Parathyroid adenoma (tissue), 2 donors: ENCODE measurements at regions not wholly inside any gene's neighbourhood (a gene's known extent, or its start where the extent isn't known, plus 50 kb on each side); places are given as distances from the start of the nearest gene placed in this dataset.
"Not testable (repeated sequence)": the region's sequence is repeated elsewhere in the genome, so short reads cannot be mapped to it uniquely, and the experiment has no call there.

ENCODE experiments used
- H2AFZ ChIP-seq: fragments of 300-600 bp; sonication (generic); one replicate; pipeline ENCODE4 v1.7.0; 2017; ENCODE audit warnings: antibody characterized with exemption, mild to moderate bottlenecking
- H3K27ac ChIP-seq: fragments of 300-600 bp; sonication (generic); one replicate; pipeline ENCODE4 v1.7.0; 2017
- H3K27me3 ChIP-seq: fragments of 300-600 bp; sonication (generic); one replicate; pipeline ENCODE4 v1.7.0; 2017; ENCODE audit warnings: low read length; ENCODE audit not compliant: control insufficient read depth, insufficient read depth
- H3K36me3 ChIP-seq: fragments of 300-600 bp; sonication (generic); one replicate; pipeline ENCODE4 v1.7.0; 2017; ENCODE audit warnings: low read length; ENCODE audit not compliant: control insufficient read depth, insufficient read depth
- H3K4me1 ChIP-seq: fragments of 300-600 bp; sonication (generic); one replicate; pipeline ENCODE4 v1.7.0; 2017; ENCODE audit warnings: control low read depth
- H3K4me2 ChIP-seq: fragments of 300-600 bp; sonication (generic); one replicate; pipeline ENCODE4 v1.7.0; 2017; ENCODE audit warnings: low read length
- H3K4me3 ChIP-seq: fragments of 300-600 bp; sonication (generic); one replicate; pipeline ENCODE4 v1.7.0; 2017; ENCODE audit warnings: low read depth, low read length
- H3K79me2 ChIP-seq: fragments of 300-600 bp; sonication (generic); one replicate; pipeline ENCODE4 v1.7.0; 2017; ENCODE audit warnings: control low read depth
- H3K9ac ChIP-seq: fragments of 300-600 bp; sonication (generic); one replicate; pipeline ENCODE4 v1.7.0; 2017; ENCODE audit warnings: mild to moderate bottlenecking
- H3K9me3 ChIP-seq: fragments of 300-600 bp; sonication (generic); one replicate; pipeline ENCODE4 v1.7.0; 2017; ENCODE audit warnings: low read length; ENCODE audit not compliant: control insufficient read depth
- CTCF ChIP-seq: fragments of 300-600 bp; sonication (generic); IDR thresholded peaks from one replicate; pipeline ENCODE4 v1.7.0; 2017; ENCODE audit warnings: antibody characterized with exemption, mild to moderate bottlenecking
- donor health status: primary hyperparathyroidism.

GRCh38 chr2:160616149-160616548, 122.5 kb upstream of the RBMS1 start:
- Histone ChIP-seq H3K4me2 (no peak overlapping the region), H3K9ac (no peak overlapping the region), H3K4me1 (no peaks in the 10 kb centered on the region), H3K4me3 (no peak overlapping the region), H3K36me3 (no peaks in the 10 kb centered on the region), H3K27ac (no peak overlapping the region), H3K9me3 (no peaks in the 10 kb centered on the region), H3K27me3 (no peaks in the 10 kb centered on the region), H3K79me2 (no peaks in the 10 kb centered on the region), H2AFZ (no peak overlapping the region)
- no peak for TF ChIP-seq CTCF

- Histone ChIP-seq H3K27me3 (no peaks in the 10 kb centered on the region), H3K9ac (no peak overlapping the region), H3K4me3 (no peak overlapping the region), H3K4me2 (no peak overlapping the region), H3K27ac (no peak overlapping the region), H3K9me3 (peaks cover 2% of the 10 kb centered on the region), H3K79me2 (no peaks in the 10 kb centered on the region), H3K4me1 (no peaks in the 10 kb centered on the region), H2AFZ (no peak overlapping the region), H3K36me3 (no peaks in the 10 kb centered on the region)
- TF ChIP-seq CTCF, result no peak
These were observed 128.1 kb upstream of the RBMS1 start for GRCh38 chr2:160621748-160622147.

- H3K9ac ChIP-seq, H2AFZ ChIP-seq, H3K36me3 ChIP-seq, H3K27ac ChIP-seq, H3K79me2 ChIP-seq, H3K4me2 ChIP-seq, H3K4me3 ChIP-seq, H3K27me3 ChIP-seq, H3K9me3 ChIP-seq: not testable (repeated sequence)
- H3K4me1 ChIP-seq, result peaks cover 16% of the 10 kb centered on the region
These were observed 134.5 kb upstream of the RBMS1 start for GRCh38 chr2:160628020-160628637.

- H3K4me3 ChIP-seq, result no peak overlapping the region
- H3K27ac ChIP-seq, result no peak overlapping the region
- peaks cover 16% of the 10 kb centered on the region for H3K4me1 ChIP-seq
- H3K79me2 ChIP-seq, result no peaks in the 10 kb centered on the region
- no peak for TF ChIP-seq CTCF
- H3K27me3 ChIP-seq, result no peaks in the 10 kb centered on the region
- H3K9me3 ChIP-seq, result peaks cover 2% of the 10 kb centered on the region
- no peak overlapping the region for H2AFZ ChIP-seq
- no peak overlapping the region for H3K4me2 ChIP-seq
- no peaks in the 10 kb centered on the region for H3K36me3 ChIP-seq
- no peak overlapping the region for H3K9ac ChIP-seq
These were observed 135.2 kb upstream of the RBMS1 start for GRCh38 chr2:160628811-160629210.

GRCh38 chr2:160630801-160631590, 137.4 kb upstream of the RBMS1 start:
- TF ChIP-seq CTCF, result no peak
- no peak overlapping the region for H3K9ac ChIP-seq
- no peaks in the 10 kb centered on the region for H3K36me3 ChIP-seq
- peaks cover 27% of the 10 kb centered on the region for H3K4me1 ChIP-seq
- no peak overlapping the region for H3K4me3 ChIP-seq
- no peak overlapping the region for H3K27ac ChIP-seq
- H3K27me3 ChIP-seq, result no peaks in the 10 kb centered on the region
- H2AFZ ChIP-seq, result peak overlapping the region; percentile 72
- peak overlapping the region; percentile 30 for H3K4me2 ChIP-seq
- H3K79me2 ChIP-seq, result no peaks in the 10 kb centered on the region
- H3K9me3 ChIP-seq, result no peaks in the 10 kb centered on the region
